ENCODE measurements at regions not wholly inside any gene's neighbourhood (a gene's known extent, or its start where the extent isn't known, plus 50 kb on each side); places are given as distances from the start of the nearest gene placed in this dataset.

- no peak for TF ChIP-seq CTCF (conservative IDR thresholded peaks at IDR 0.05)
- no peak for TF ChIP-seq EZH2 (IDR thresholded peaks at IDR 0.05; ENCODE audit: low read depth)
Measured at GRCh38 chr10:55367555-55367954, 566.5 kb upstream of the PCDH15 start.
